HG02759 (cell line): ENCODE measurements at regions not wholly inside any gene's neighbourhood (a gene's known extent, or its start where the extent isn't known, plus 50 kb on each side); places are given as distances from the start of the nearest gene placed in this dataset.

Experiments used
- ATAC-seq: cut with Tn5 transposase; IDR thresholded peaks from one replicate; pipeline ENCODE4 v1.9.1; 2021; ENCODE audit warnings: mild to moderate bottlenecking, moderate library complexity; ENCODE audit not compliant: unreplicated experiment

GRCh38 chr5:67393211-67393610 lies 196.6 kb upstream of the CD180 start:
- no peak for ATAC-seq

GRCh38 chr5:67390935-67391334 lies 194.3 kb upstream of the CD180 start:
- no peak for ATAC-seq

DNA sequence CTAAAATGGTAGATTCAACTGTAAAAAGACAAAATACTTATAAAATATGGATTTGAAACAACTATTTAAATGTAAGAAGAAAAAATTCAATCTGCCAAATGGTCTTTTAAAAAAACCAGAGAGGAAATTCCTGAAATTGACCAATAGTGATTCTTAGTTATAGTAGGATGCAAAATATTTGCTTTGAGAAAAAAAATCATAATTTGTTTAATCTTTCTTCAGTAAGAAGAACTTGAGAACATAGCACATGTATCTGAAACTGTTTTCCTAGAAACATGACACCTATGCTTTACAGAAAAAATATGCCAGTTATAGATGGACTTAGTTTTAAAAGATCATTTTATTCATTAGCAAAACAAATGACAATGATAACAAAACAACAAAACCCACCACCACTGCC lies 186.9 kb upstream of the CD180 start:
- no peak for ATAC-seq

DNA sequence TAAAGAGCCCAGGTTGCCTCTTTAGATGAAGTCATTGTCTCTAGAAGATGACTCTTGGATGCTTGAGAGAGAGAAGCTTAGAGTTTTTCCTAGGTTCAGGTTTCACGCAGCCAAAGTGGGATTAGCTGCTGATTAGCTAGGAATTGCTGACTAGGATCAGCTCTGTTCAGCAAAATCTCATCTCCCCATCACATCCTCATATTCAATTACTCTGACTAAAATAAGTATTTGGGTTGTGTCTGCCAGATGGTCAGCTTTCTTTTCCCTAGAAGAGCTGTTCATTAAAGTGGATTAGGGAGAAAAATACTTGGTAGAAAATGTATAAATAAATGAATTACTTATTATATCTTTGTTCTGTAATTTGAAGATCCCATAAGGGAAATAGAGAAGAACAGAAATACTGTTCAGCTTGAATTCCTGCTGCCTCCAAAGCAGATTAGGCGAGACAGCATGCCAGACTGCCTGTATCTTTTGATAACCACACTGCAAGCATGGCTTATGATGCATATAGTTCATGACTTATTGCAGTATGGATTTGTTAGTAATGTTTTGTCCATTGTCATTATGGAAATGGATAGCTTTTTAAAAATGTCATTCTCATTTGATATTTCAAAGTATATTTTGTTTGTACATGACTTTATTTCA lies 184.8 kb upstream of the CD180 start:
- ATAC-seq = no peak

DNA sequence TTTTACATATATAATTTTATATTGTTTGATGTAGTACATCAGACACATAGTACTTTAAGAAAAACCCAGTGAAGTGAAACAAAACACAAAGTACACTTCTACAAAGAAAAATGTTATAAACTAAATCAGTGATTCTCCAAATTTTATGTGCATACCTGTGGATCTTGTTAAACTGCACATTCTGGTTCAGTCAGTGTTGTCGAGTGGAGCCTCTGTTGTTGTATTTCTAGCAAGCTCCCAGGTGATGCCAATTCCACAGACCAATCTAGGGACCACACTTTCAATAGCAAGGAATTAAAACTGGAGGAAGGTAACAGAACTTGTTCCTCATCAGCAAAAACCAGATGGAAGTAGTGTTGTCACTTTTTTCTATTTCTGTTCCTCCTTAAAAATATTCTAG lies 183.8 kb upstream of the CD180 start:
- ATAC-seq = no peak

- no peak for ATAC-seq
Observed at GRCh38 chr5:67379753-67380152, 183.2 kb upstream of the CD180 start.

DNA sequence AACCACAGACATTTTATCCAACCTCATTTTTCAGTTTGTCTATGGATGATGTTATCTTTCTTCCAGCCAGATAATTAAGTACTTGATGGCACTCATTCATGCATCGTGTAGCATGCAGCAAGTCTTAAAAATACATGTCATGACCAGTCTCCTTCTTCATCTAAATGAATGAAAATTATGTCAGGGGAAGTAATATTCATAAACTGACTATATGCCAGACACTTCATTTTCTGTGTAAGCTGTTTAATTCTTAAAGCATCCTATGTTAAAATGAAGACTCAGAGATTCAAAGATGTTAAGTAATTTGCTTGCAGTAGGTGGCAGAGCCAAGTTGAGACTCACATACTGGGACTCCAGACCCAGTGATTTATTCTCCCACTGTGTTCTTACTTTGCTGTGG lies 181.7 kb upstream of the CD180 start:
- ATAC-seq = no peak

DNA sequence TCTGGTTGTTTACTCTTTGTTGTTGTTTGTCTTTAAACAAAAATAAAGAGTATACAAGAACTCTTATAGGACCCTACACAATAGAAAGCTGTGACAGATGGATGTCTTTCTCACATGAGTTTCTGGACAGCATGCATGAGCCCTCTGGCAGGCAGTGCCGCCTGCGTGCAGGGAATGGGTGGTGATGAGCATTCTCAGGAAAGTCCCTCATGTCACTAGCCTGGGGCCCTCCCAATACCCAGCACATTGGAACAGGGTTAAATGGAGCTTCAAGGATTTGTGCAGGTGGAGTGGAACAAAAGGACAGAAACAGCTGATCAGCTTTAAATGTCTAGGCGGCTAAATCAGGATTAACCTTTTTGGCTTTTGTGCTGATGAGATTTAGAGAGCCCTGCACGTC lies 181.0 kb upstream of the CD180 start:
- ATAC-seq = no peak

DNA sequence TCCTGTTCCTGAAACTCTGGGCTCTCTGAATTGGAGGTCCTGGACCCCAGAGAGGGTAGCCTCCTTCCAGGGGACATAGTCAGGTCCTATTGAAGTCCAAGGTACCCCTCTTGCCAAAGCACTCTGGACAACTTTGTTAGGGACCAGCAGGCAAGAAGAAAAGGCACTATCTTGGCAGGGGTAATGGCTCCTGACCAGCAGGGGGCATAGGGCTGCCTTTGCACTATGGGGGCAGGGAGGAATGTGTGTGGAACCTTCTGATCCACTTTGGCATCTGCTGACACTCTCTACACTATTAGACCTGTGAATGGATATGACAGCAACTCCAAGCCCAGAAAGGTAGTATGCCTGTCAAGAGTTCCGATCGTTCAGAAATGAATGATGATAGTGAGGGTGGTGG lies 179.0 kb upstream of the CD180 start:
- ATAC-seq = no peak

- ATAC-seq = no peak
Observed at GRCh38 chr5:67374378-67374777, 177.8 kb upstream of the CD180 start.

DNA sequence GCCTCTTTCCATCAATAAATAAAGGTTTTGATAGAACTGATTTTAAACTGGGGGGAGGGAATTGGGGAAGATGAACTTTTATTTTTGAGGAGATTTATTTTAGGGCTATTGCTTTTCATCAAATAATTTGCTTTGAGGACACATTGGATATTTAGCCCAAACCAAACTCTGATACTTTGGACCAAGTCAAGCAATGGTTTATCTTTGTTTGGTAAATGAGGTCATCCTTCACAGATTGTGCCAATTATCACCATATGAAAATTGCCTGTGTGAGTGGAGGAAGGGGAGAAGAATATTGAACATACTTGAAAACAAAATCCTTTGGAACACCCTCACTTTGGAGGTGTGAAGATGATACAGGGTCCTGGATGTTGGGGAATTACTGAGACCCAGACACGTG lies 176.9 kb upstream of the CD180 start:
- ATAC-seq = no peak

GRCh38 chr5:67372887-67373286 lies 176.3 kb upstream of the CD180 start:
- ATAC-seq = no peak

DNA sequence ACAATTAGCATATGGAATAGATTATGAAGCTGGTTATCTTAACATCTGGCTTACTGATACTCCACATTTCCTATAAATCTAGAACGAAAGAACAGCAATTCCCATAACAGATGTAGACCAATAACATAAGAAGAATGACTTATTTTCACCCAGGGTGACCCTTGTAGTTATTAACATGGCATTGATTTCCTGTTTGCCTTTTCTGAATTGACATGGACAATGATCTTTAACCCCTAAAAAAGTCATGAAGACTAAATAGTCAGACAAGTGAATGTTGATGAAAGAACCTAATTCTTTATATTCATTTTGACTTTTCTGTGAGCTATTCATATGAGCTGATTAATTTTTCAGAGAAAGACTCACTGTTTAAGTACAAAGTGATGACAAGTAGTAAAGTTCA lies 175.3 kb upstream of the CD180 start:
- no peak for ATAC-seq

DNA sequence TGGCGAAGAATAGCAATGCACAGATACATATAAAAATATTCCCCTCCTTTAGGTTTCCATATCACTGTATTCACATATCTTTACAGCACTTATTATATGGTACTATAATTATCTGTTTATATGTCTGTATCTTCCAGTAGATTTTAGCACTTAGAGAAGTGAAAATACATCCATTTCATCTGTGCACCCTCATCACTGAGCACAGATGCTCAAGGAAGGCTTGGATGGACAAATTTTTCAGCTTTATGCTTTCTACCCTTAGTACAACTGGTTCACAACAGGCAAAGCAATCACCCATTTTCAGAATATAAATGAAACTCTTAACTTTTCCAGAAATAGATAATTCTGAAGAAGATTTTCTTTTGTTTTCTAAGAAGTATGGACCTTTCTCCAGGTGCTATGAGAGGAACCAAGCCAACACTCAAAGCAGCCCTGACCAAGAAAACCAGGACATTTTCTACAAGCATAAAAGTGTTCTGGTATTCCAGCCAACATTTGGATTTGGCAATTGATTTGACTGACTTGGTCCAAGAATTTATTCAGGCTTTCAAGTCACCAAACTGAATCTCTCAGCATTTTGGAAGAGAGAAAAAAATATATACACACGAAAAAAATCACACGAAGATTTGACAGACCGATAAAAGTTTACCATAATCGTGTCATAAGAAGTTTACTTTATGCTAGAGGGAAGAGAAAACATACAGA lies 170.2 kb upstream of the CD180 start:
- no peak for ATAC-seq

DNA sequence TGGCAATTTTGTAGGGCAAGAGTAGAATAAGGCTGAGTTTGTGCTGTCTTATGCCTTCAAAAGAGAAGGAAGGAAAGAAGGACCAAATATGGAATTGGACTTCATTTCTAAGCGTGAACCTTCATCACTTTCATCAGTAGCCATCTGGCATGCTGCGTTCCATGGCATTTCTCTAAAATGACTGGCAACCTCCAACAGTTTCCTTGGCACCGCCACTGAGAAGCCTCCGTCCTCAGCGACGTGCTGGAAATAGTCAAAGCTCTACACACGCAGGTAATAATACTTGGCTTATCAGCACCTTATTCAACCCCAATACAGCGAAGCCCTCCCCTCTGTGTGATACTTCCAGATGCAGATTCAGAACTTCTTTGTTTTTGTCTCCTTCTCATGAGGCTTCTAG lies 169.7 kb upstream of the CD180 start:
- ATAC-seq = no peak

DNA sequence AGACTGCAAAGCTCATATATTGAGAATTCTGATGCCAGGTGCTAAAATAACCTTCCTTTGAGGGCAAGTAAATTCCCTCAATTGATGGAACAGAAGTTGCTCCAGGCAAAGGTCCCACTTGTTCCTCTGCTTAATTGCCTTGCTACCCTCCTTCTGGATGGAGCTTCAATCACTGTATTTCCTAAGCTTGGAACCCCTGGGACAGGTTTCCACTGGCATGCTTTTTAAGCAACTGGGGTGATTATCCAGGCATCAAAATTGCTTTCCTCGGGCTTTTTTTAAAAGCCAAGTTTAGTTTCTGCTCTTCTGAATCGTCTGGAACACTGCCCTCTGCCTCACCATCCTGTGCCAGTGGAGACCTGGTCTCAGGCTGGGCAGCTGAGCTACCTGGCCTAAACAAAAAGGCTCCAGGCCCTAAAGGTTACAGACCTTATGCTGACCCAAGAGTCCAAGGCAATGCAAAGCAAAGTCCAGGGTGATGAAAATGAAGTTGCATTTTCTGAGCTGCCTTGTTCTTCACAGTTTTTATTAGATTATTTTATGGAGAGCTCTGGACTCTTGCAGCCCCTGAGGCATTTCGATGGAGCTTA lies 167.9 kb upstream of the CD180 start:
- ATAC-seq = no peak

DNA sequence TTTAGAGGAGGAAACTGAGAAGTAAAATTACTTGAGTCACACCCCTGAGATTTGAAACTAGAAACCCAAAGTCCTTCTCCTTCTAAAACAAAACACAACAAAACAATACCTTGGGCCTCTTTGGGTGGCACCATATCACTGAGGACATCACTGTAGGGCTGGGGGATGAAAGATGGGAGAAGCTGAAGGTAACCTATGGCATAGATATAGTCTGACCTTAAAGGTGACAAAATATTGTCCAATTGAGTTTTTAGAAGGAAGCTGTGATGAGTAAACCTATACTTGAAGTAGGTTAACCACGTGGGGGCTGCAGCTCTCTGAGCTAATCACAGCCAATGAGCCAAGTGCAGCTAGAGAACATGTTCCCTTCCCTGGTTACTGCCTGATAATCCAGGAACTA lies 167.4 kb upstream of the CD180 start:
- ATAC-seq = no peak

- ATAC-seq = no peak
Observed at GRCh38 chr5:67363180-67363709, 166.6 kb upstream of the CD180 start.

DNA sequence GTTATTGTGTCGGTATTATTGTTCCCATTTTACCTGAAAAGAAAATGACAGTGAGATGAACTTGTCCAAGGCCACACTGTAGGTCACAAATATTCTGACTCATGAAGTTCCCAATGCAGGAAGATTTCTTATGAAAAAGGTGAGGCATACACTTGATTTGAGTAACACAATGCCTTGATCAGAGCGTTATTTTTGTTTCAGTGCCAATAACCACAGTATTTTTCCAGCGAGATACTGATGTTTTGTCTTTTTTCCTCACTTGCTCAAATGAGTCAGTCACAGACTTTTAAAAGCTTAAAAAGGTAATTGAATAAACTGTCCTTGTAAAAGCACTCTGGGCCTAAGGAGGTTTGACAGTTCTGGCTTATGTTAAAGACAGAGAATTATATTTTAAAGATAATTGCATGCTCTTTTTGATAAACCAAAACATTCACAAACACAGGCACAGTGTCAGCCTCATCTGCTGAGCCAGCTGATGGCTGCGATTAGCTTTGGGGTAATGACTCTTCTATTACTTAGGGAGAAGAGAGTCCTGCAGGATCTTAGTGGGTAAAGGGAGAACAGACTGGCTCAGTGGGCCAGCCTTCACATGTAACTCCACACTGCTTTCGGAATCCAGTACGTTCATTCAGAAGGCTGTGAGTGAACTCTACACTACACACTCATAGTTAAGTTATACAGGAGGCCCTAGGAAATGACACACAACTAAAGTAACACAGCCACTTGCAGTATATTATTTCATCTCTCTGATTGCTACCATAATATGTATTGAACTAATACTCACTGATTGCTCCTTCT lies 165.5 kb upstream of the CD180 start:
- ATAC-seq = no peak

DNA sequence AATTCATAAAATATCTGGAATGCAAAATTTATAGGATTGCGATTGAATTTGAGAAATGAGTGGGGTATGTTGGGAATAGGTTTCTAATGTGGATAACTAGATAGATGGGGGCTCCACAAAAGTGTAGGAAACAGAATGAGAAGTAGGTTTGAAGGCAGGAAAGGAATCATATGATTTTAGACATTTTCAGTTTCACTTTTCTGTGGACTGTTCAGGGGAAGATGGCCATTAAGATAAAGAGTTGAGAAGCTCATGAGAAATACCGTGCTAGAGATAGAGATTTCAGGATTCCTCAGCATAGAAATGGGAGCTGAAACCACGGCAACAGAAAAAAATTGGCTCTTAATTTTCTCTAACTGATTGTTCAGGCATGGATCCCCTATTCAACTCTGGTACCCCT lies 163.4 kb upstream of the CD180 start:
- ATAC-seq = no peak

- no peak for ATAC-seq
Observed at GRCh38 chr5:67358186-67358585, 161.6 kb upstream of the CD180 start.
